K562 (cell line): ENCODE measurements at regions not wholly inside any gene's neighbourhood (a gene's known extent, or its start where the extent isn't known, plus 50 kb on each side); places are given as distances from the start of the nearest gene placed in this dataset.

Experiments used
- ATAC-seq: fragments of 200-7000 bp; cut with Tn5 transposase; 3 replicates; pipeline ENCODE4 v1.9.1; 2020; ENCODE audit warnings: moderate library complexity
- BruUV-seq: library from RNA; stranded (reverse); fragments of 400-500 nt; replicated peaks from 2 replicates; lab custom pipeline; 2021; lab: Mats Ljungman, UMichigan
- CTCF ChIA-PET: fragments of 300-600 bp; formaldehyde crosslinking; extraction: SDS; loops from one replicate; lab custom pipeline; 2021; ENCODE audit warnings: low intra/inter-chr PET ratio; lab: Yijun Ruan, JAX
- POLR2A ChIA-PET: fragments of 300-600, 350-650 bp; sonication (Branson Sonifier 250); formaldehyde crosslinking; extraction: SDS; loops from one replicate; lab custom pipeline; 2021; ENCODE audit warnings: antibody characterized with exemption, inconsistent platforms; lab: Yijun Ruan, JAX
- DNase-seq, 4 experiments: peaks; one replicate each; pipeline versions ENCODE4 v3.0.0 to v3.0.0-alpha.2; 2011 to 2018; ENCODE audit warnings: low spot score in 3 of 4, mixed read lengths in 3 of 4; ENCODE audit errors: extremely low read depth in 1 of 4
- FAIRE-seq: peaks from 2 replicates; lab custom pipeline; 2011; peaks lifted over from hg19 to GRCh38; lab: Jason Lieb, UNC
- H2AFZ ChIP-seq: 2 replicates; pipeline ENCODE4 v1.6.0; 2011; ENCODE audit warnings: low read depth, low read length, control low read depth, inconsistent platforms
- H3K27ac ChIP-seq: fragments of 200-600 bp; 3 replicates; pipeline ENCODE4 v1.8.0; 2011; ENCODE audit warnings: low read depth, mild to moderate bottlenecking, control low read depth, inconsistent platforms, low read length, moderate library complexity, mixed read lengths; ENCODE audit errors: extremely low read depth
- H3K27me3 ChIP-seq, 2 experiments: fragments of 300-600 bp in 1 of 2; 2 replicates in 1 of 2; 3 replicates in 1 of 2; pipeline versions ENCODE4 v1.6.0 to v1.8.0; 2011; ENCODE audit warnings: inconsistent platforms in 2 of 2, low read length in 2 of 2, mild to moderate bottlenecking in 1 of 2, mixed read lengths in 1 of 2, moderate library complexity in 1 of 2; ENCODE audit not compliant: control insufficient read depth in 2 of 2, insufficient read depth in 2 of 2
- H3K36me3 ChIP-seq: fragments of 300-600 bp; 3 replicates; pipeline ENCODE4 v1.8.0; 2011; ENCODE audit warnings: mild to moderate bottlenecking, low read length, inconsistent platforms; ENCODE audit not compliant: control insufficient read depth, insufficient read depth
- H3K4me1 ChIP-seq, 2 experiments: fragments of 200-600 bp in 1 of 2; replicated peaks in 1 of 2; 2 replicates in 1 of 2; 3 replicates in 1 of 2; pipeline versions ENCODE4 v1.5.1 to v1.8.0; 2011; ENCODE audit warnings: inconsistent platforms in 2 of 2, low read length in 2 of 2, mild to moderate bottlenecking in 1 of 2, mixed read lengths in 1 of 2, moderate library complexity in 1 of 2; ENCODE audit not compliant: control insufficient read depth in 2 of 2, insufficient read depth in 2 of 2
- H3K4me2 ChIP-seq: 2 replicates; pipeline ENCODE4 v1.6.1; 2011; ENCODE audit warnings: low read length, control low read depth, inconsistent platforms, mixed read lengths; ENCODE audit not compliant: insufficient read depth
- H3K4me3 ChIP-seq: fragments of 200-600 bp; sonication (generic), shearing (Covaris generic); 2 replicates; pipeline ENCODE4 v1.5.1; 2016; ENCODE audit warnings: control low read depth, inconsistent platforms
- H3K79me2 ChIP-seq: fragments of 200-600 bp; 3 replicates; pipeline ENCODE4 v1.8.0; 2011; ENCODE audit warnings: low read length, inconsistent platforms; ENCODE audit not compliant: control insufficient read depth, insufficient read depth
- H3K9ac ChIP-seq, 2 experiments: 2 replicates each; pipeline versions ENCODE4 v1.6.0 to v1.6.1; 2011; ENCODE audit warnings: low read depth in 2 of 2, low read length in 2 of 2, control low read depth in 1 of 2, inconsistent platforms in 1 of 2, mild to moderate bottlenecking in 1 of 2, mixed read lengths in 1 of 2; ENCODE audit not compliant: insufficient read depth in 1 of 2
- H3K9me1 ChIP-seq: one replicate; pipeline ENCODE4 v1.6.0; 2011; ENCODE audit warnings: inconsistent platforms, mild to moderate bottlenecking, low read length, moderate library complexity; ENCODE audit not compliant: control insufficient read depth, insufficient read depth
- H3K9me3 ChIP-seq: replicated peaks from 2 replicates; pipeline ENCODE4 v1.5.1; 2011; ENCODE audit warnings: low read depth, low read length, inconsistent platforms; ENCODE audit not compliant: control insufficient read depth, insufficient read depth
- H4K20me1 ChIP-seq: replicated peaks from 2 replicates; pipeline ENCODE4 v1.6.1; 2011; ENCODE audit warnings: low read length, inconsistent platforms, mixed read lengths; ENCODE audit not compliant: control insufficient read depth, insufficient read depth
- NFYB ChIP-seq: IDR thresholded peaks from 2 replicates; pipeline ENCODE4 v1.6.1; 2011; ENCODE audit warnings: mild to moderate bottlenecking, moderate library complexity; ENCODE audit not compliant: insufficient read length; ENCODE audit errors: extremely low read depth
- ZBTB8A ChIP-seq: fragments of 450-650 bp; IDR thresholded peaks from 2 replicates; pipeline ENCODE4 v1.6.1; 2018; ENCODE audit warnings: mild to moderate bottlenecking, moderate library complexity; ENCODE audit not compliant: partially characterized antibody
- WGBS: fragments of 100-300 bp; shearing (Covaris generic); methylation state at CpG from one replicate; pipeline ENCODE4 v1.1.6; 2016; ENCODE audit warnings: low coverage, mixed read lengths; ENCODE audit not compliant: insufficient coverage; ENCODE audit errors: missing lambda C conversion rate; 5-methylcytosine and 5-hydroxymethylcytosine counted together
- in situ Hi-C: fragments of 300-500 bp; cut with MboI; formaldehyde crosslinking; loops from 4 replicates; pipeline ENCODE4 v1.15.0; 2018; ENCODE audit warnings: inconsistent platforms, mixed read lengths
- intact Hi-C: fragments of 100-400 bp; cut with micrococcal nuclease; formaldehyde crosslinking; loops from 2 replicates; pipeline ENCODE4 v1.14.2; 2022
- TF ChIP-seq, protein P1 (sequence below), 2 experiments: IDR thresholded peaks in 1 of 2; conservative IDR thresholded peaks in 1 of 2; 2 replicates each; pipeline ENCODE4 v1.6.1; 2016; ENCODE audit warnings: low read depth in 2 of 2, mild to moderate bottlenecking in 1 of 2, missing compliant biosample characterization in 1 of 2, missing genetic modification characterization in 1 of 2, moderate library complexity in 1 of 2
- TF ChIP-seq, protein P2 (sequence below): fragments of 450-650 bp; IDR thresholded peaks from 2 replicates; pipeline ENCODE4 v1.6.1; 2016
- TF ChIP-seq, protein P3 (sequence below): sonication (generic); formaldehyde crosslinking; IDR thresholded peaks from 2 replicates; pipeline ENCODE4 v1.8.1; 2023; ENCODE audit warnings: missing genetic modification reagents, mild to moderate bottlenecking, borderline replicate concordance

DNA sequence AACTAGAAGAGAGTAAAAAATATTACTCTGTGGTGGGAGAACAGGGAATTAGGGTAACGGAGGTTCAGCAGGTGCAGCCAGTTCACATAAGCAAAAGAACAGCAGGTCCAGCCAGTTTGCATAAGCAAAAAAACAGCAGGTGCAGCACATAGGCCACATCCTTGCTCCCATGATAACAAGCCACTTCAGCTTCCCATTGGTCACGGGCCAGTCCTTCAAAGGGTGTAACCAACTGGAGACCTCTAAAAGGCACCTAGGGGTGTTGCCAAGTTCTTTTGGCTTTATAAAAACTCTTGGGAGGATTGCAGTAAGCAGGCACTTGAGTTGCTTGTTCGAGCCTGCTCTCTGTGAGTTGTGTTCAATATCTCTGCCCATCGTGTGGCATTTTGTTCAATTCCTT is 488.1 kb downstream of the XYLT1 start (continued):
- TF ChIP-seq, protein P1, sequence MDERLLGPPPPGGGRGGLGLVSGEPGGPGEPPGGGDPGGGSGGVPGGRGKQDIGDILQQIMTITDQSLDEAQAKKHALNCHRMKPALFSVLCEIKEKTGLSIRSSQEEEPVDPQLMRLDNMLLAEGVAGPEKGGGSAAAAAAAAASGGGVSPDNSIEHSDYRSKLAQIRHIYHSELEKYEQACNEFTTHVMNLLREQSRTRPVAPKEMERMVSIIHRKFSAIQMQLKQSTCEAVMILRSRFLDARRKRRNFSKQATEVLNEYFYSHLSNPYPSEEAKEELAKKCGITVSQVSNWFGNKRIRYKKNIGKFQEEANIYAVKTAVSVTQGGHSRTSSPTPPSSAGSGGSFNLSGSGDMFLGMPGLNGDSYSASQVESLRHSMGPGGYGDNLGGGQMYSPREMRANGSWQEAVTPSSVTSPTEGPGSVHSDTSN (CRISPR knock-in tag; IDR thresholded peaks at IDR 0.05; ENCODE audit: low read depth), result no peak
- TF ChIP-seq, protein P1 (tag; conservative IDR thresholded peaks at IDR 0.05; ENCODE audit: low read depth), result peak; percentile 69
- TF ChIP-seq, protein P2, sequence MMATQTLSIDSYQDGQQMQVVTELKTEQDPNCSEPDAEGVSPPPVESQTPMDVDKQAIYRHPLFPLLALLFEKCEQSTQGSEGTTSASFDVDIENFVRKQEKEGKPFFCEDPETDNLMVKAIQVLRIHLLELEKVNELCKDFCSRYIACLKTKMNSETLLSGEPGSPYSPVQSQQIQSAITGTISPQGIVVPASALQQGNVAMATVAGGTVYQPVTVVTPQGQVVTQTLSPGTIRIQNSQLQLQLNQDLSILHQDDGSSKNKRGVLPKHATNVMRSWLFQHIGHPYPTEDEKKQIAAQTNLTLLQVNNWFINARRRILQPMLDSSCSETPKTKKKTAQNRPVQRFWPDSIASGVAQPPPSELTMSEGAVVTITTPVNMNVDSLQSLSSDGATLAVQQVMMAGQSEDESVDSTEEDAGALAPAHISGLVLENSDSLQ, result peak; percentile 95
- no peak for TF ChIP-seq ZBTB8A
- TF ChIP-seq, all 486 proteins: peak for 6

DNA sequence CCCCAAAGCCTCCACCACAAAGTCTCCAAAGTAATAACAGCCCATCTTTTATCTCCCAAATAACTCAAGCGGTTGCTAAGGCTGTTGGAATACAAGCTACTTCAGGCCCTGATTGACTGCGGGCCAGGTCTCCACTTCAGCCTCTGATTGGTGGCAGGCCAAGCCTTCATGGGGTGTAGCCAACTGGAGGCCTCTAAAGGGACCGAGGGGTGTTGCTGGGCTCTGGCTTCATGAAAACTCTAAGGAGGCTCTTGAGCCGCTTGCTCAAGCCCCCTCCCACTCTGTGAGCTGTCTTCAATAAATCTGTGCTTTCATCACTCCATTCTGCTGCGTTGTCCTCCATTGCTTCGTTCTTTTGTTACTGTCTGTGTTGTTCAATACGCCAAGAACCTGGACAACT is 487.2 kb downstream of the XYLT1 start:
- Histone ChIP-seq H3K4me3 (no peak overlapping the region), H3K36me3 (no peaks in the 10 kb centered on the region)
- FAIRE-seq (no peak), ATAC-seq (peak; percentile 55; the same call in 2 of the 3 replicates)
- intact Hi-C loops, result no loop called here
- TF ChIP-seq, protein P3, sequence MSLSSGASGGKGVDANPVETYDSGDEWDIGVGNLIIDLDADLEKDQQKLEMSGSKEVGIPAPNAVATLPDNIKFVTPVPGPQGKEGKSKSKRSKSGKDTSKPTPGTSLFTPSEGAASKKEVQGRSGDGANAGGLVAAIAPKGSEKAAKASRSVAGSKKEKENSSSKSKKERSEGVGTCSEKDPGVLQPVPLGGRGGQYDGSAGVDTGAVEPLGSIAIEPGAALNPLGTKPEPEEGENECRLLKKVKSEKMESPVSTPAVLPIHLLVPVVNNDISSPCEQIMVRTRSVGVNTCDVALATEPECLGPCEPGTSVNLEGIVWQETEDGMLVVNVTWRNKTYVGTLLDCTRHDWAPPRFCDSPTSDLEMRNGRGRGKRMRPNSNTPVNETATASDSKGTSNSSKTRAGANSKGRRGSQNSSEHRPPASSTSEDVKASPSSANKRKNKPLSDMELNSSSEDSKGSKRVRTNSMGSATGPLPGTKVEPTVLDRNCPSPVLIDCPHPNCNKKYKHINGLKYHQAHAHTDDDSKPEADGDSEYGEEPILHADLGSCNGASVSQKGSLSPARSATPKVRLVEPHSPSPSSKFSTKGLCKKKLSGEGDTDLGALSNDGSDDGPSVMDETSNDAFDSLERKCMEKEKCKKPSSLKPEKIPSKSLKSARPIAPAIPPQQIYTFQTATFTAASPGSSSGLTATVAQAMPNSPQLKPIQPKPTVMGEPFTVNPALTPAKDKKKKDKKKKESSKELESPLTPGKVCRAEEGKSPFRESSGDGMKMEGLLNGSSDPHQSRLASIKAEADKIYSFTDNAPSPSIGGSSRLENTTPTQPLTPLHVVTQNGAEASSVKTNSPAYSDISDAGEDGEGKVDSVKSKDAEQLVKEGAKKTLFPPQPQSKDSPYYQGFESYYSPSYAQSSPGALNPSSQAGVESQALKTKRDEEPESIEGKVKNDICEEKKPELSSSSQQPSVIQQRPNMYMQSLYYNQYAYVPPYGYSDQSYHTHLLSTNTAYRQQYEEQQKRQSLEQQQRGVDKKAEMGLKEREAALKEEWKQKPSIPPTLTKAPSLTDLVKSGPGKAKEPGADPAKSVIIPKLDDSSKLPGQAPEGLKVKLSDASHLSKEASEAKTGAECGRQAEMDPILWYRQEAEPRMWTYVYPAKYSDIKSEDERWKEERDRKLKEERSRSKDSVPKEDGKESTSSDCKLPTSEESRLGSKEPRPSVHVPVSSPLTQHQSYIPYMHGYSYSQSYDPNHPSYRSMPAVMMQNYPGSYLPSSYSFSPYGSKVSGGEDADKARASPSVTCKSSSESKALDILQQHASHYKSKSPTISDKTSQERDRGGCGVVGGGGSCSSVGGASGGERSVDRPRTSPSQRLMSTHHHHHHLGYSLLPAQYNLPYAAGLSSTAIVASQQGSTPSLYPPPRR (CRISPR knock-in tag), result no peak
- peak; percentile 26 for TF ChIP-seq NFYB
- TF ChIP-seq, protein P2, result peak; percentile 71
- TF ChIP-seq, all 486 proteins: peak for 2
- 13% methylated on average over 7 of the region's 7 CpGs for WGBS
- ChIA-PET CTCF (no interaction called here), POLR2A (no interaction called here)
- no peaks in the 10 kb centered on the region for H3K79me2 ChIP-seq
- H3K4me1 ChIP-seq, result no peaks in the 10 kb centered on the region
- no peak overlapping the region for H3K9ac ChIP-seq
- H4K20me1 ChIP-seq, result no peaks in the 10 kb centered on the region
- H3K4me2 ChIP-seq, result no peak overlapping the region
- H3K27me3 ChIP-seq, result peaks cover 20 to 38% of the 10 kb centered on the region in 2 experiments
- no peak for DNase-seq
- no TSS peak for BruUV-seq
- H3K9me1 ChIP-seq, result no peaks in the 10 kb centered on the region
- no peak overlapping the region for H3K27ac ChIP-seq
- no peak overlapping the region for H2AFZ ChIP-seq
- H3K9me3 ChIP-seq, result no peaks in the 10 kb centered on the region
- in situ Hi-C loops, result no loop called here
